GM23248 (cell line): ENCODE measurements at regions not wholly inside any gene's neighbourhood (a gene's known extent, or its start where the extent isn't known, plus 50 kb on each side); places are given as distances from the start of the nearest gene placed in this dataset.
A peak's percentile ranks its signal among the peaks of the same experiment; 100 is the strongest.

Experiments used
- DNase-seq: peaks from one replicate; pipeline ENCODE4 v3.0.0-alpha.2; 2015
- H2AFZ ChIP-seq: fragments of 200-600 bp; sonication (generic); 2 replicates; pipeline ENCODE4 v1.6.1; 2016; ENCODE audit warnings: antibody characterized with exemption
- H3F3A ChIP-seq: fragments of 200-600 bp; sonication (generic); 2 replicates; pipeline ENCODE4 v1.6.1; 2016; ENCODE audit warnings: mild to moderate bottlenecking, antibody characterized with exemption, mixed run types; ENCODE audit not compliant: insufficient read depth
- H3K27ac ChIP-seq: fragments of 200-600 bp; sonication (generic); 2 replicates; pipeline ENCODE4 v1.5.1; 2016; ENCODE audit warnings: mild to moderate bottlenecking
- H3K27me3 ChIP-seq: fragments of 200-600 bp; sonication (generic); replicated peaks from 2 replicates; pipeline ENCODE4 v1.6.1; 2016; ENCODE audit warnings: mild to moderate bottlenecking; ENCODE audit not compliant: insufficient read depth
- H3K36me3 ChIP-seq: fragments of 200-600 bp; sonication (generic); 2 replicates; pipeline ENCODE4 v1.6.1; 2016; ENCODE audit warnings: low read depth, mild to moderate bottlenecking
- H3K4me1 ChIP-seq: fragments of 200-600 bp; sonication (generic); 2 replicates; pipeline ENCODE4 v1.6.1; 2016; ENCODE audit warnings: mild to moderate bottlenecking; ENCODE audit not compliant: insufficient read depth
- H3K4me2 ChIP-seq: fragments of 200-600 bp; sonication (generic); one replicate; pipeline ENCODE4 v1.6.1; 2016; ENCODE audit warnings: mild to moderate bottlenecking; ENCODE audit not compliant: unreplicated experiment
- H3K4me3 ChIP-seq: fragments of 200-600 bp; sonication (generic); 2 replicates; pipeline ENCODE4 v1.5.1; 2016; ENCODE audit warnings: mild to moderate bottlenecking
- H3K79me2 ChIP-seq: fragments of 200-600 bp; sonication (generic); 2 replicates; pipeline ENCODE4 v1.6.1; 2016; ENCODE audit warnings: mild to moderate bottlenecking; ENCODE audit not compliant: insufficient read depth
- H3K9ac ChIP-seq: fragments of 200-600 bp; sonication (generic); 2 replicates; pipeline ENCODE4 v1.6.1; 2016; ENCODE audit warnings: mild to moderate bottlenecking
- H3K9me2 ChIP-seq: fragments of 200-600 bp; sonication (generic); 2 replicates; pipeline ENCODE4 v1.6.1; 2016; ENCODE audit warnings: mixed run types, mild to moderate bottlenecking, moderate library complexity; ENCODE audit not compliant: insufficient read depth
- H3K9me3 ChIP-seq: fragments of 200-600 bp; sonication (generic); one replicate; pipeline ENCODE4 v1.6.1; 2017; ENCODE audit warnings: low read depth
- H4K20me1 ChIP-seq: fragments of 200-600 bp; sonication (generic); 2 replicates; pipeline ENCODE4 v1.6.0; 2016; ENCODE audit not compliant: insufficient read depth
- EZH2 ChIP-seq: fragments of 200-600 bp; sonication (generic); IDR thresholded peaks from 2 replicates; pipeline ENCODE4 v1.6.1; 2018; ENCODE audit warnings: antibody characterized with exemption, mild to moderate bottlenecking; ENCODE audit not compliant: insufficient read depth, poor library complexity, severe bottlenecking
- EZH2phosphoT487 ChIP-seq: fragments of 200-600 bp; sonication (generic); IDR thresholded peaks from 2 replicates; pipeline ENCODE4 v1.6.1; 2018; ENCODE audit warnings: antibody characterized with exemption, moderate library complexity, mild to moderate bottlenecking, low read depth; ENCODE audit not compliant: insufficient read depth
- WGBS, 2 experiments: methylation state at CpG; one replicate each; pipeline ENCODE4 v1.1.6; 2015 to 2017; ENCODE audit warnings: low lambda C conversion rate in 2 of 2, low coverage in 1 of 2; ENCODE audit errors: missing lambda C conversion rate in 2 of 2; 5-methylcytosine and 5-hydroxymethylcytosine counted together
- in situ Hi-C: fragments of 300-500 bp; cut with MboI; formaldehyde crosslinking; loops from 2 replicates; pipeline ENCODE4 v1.15.0; 2020

DNA sequence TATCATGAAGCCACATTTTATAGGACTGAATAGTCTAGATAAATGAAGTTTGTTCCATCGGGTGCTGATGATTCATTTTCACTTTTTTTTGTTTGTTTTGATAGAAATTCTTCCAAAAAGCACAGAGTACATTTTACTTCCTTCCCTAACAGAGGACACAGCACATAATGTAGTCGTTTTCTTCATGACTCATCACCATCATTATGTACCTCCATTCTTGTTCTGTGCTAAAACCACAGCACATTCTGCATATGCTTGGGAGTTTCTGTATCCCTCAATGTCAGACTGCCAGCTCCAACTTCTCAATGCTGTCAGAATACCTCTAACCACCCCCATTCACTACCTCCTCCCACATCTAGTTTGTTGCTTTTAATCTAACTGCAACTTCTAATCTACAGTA lies 1004.9 kb upstream of the ADGRB3 start:
- H3K79me2 ChIP-seq: no peaks in the 10 kb centered on the region
- H2AFZ ChIP-seq: no peak overlapping the region
- H3K9me3 ChIP-seq: peaks cover 6% of the 10 kb centered on the region
- H3K4me3 ChIP-seq: no peak overlapping the region
- H3K27ac ChIP-seq: no peak overlapping the region
- no peak overlapping the region for H3K4me2 ChIP-seq
- no peaks in the 10 kb centered on the region for H3K27me3 ChIP-seq
- 0 to 3% methylated on average over 2 of the region's 2 CpGs for WGBS, 2 experiments
- no peak overlapping the region for H3K9ac ChIP-seq
- H3F3A ChIP-seq: no peaks in the 10 kb centered on the region
- no peaks in the 10 kb centered on the region for H3K9me2 ChIP-seq
- no peak for TF ChIP-seq EZH2phosphoT487
- no peak for TF ChIP-seq EZH2
- DNase-seq: peak; percentile 1
- no peaks in the 10 kb centered on the region for H4K20me1 ChIP-seq
- no peaks in the 10 kb centered on the region for H3K36me3 ChIP-seq
- in situ Hi-C loops: no loop called here
- H3K4me1 ChIP-seq: no peaks in the 10 kb centered on the region

DNA sequence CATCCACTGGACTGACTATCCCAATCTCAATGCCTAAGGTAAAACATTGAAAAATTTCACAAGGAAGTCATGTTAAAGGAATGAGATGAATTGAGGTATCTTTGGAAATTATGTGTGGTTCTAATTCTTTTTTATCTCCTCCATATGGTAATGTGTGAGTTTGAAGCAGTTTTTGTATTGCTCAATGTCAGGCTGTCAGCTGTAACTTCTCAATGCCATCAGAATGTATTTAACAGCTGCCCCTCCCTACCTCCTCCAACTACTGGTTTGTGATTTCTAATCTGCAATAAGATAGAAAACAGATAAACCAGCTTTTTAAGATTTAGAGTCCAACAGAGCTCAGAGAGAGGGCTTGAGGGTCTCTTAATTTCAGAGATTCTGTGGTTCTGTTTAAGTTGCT lies 1005.8 kb upstream of the ADGRB3 start:
- no peaks in the 10 kb centered on the region for H4K20me1 ChIP-seq
- no peaks in the 10 kb centered on the region for H3K36me3 ChIP-seq
- H3K27me3 ChIP-seq: no peaks in the 10 kb centered on the region
- H3K9ac ChIP-seq: no peak overlapping the region
- no peaks in the 10 kb centered on the region for H3K79me2 ChIP-seq
- H3K9me2 ChIP-seq: no peaks in the 10 kb centered on the region
- no peaks in the 10 kb centered on the region for H3K4me1 ChIP-seq
- no peak overlapping the region for H2AFZ ChIP-seq
- H3K27ac ChIP-seq: no peak overlapping the region
- peaks cover 6% of the 10 kb centered on the region for H3K9me3 ChIP-seq
- in situ Hi-C loops: no loop called here
- no peak overlapping the region for H3K4me2 ChIP-seq
- no peaks in the 10 kb centered on the region for H3F3A ChIP-seq
- TF ChIP-seq EZH2 (no peak), EZH2phosphoT487 (no peak)
- DNase-seq: no peak
- H3K4me3 ChIP-seq: no peak overlapping the region

DNA sequence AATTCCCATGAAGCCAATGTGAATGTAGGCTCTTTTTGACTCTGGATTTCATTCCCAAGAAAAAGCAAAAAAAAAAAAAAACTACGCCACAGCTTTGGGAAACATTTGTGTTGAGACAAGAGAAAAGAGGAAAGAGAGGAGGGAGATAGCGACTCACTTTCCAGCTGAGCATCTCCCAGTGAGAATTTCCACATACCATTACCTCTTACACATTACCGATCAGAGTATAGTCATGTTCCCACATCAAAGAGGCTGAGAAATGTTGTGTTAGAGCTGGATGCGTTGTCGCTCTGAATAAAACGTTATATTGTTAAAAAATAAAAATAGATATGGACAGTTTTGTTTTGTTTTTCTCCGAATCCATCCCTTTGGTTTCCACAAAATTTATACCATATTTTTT lies 1019.3 kb upstream of the ADGRB3 start:
- 27 to 32% methylated on average over 7 of the region's 7 CpGs for WGBS, 2 experiments
- in situ Hi-C loops: no loop called here
- TF ChIP-seq EZH2phosphoT487 (no peak), EZH2 (no peak)
- Histone ChIP-seq H4K20me1 (no peaks in the 10 kb centered on the region), H3K4me3 (no peak overlapping the region), H3K4me1 (no peaks in the 10 kb centered on the region), H3K79me2 (no peaks in the 10 kb centered on the region), H3K27me3 (no peaks in the 10 kb centered on the region), H3K36me3 (no peaks in the 10 kb centered on the region), H3K9ac (no peak overlapping the region), H3F3A (no peaks in the 10 kb centered on the region), H3K4me2 (no peak overlapping the region), H3K9me3 (no peaks in the 10 kb centered on the region), H2AFZ (no peak overlapping the region), H3K9me2 (no peaks in the 10 kb centered on the region), H3K27ac (no peak overlapping the region)
- DNase-seq: no peak

DNA sequence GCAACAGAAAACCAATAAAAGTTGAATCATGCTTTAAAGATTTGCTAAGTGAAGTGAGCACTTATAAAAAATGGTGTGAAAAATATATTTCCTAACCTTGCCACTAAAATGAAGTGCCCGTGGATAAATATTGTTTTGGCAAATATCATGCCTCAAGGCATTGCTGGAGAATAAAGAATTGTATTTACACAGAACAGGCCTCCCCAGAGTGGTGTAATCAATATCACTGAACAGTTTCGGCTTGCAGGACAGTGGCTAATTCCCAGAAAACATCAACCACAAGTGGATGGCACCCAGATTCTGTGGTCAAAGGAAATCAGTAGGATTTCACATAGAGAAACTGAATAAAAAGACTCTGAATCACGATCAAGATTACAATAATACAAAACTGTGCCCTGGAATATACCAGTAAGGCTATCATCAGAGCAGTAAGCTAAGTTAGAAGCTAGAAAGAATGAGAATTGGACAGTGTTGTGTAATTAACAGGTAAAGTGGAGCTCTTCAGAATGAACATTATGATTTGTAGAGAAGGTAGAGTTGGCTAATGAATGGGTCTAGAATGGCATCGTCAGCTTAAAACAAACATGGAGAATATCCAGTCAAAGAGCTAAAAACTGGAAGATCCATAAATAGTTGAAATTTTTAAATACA lies 1026.9 kb upstream of the ADGRB3 start:
- Histone ChIP-seq H3K4me1 (no peaks in the 10 kb centered on the region), H3K36me3 (no peaks in the 10 kb centered on the region), H3K9ac (no peak overlapping the region), H3K4me2 (no peak overlapping the region), H2AFZ (no peak overlapping the region), H3K27ac (no peak overlapping the region), H3F3A (no peaks in the 10 kb centered on the region), H3K27me3 (no peaks in the 10 kb centered on the region), H3K4me3 (no peak overlapping the region), H3K79me2 (no peaks in the 10 kb centered on the region), H3K9me3 (no peaks in the 10 kb centered on the region), H4K20me1 (no peaks in the 10 kb centered on the region), H3K9me2 (no peaks in the 10 kb centered on the region)
- in situ Hi-C loops: no loop called here
- no peak for DNase-seq
- 5 to 9% methylated on average over 4 of the region's 4 CpGs for WGBS, 2 experiments
- TF ChIP-seq EZH2: no peak
- TF ChIP-seq EZH2phosphoT487: no peak
